GM13976 (cell line): ENCODE measurements at regions not wholly inside any gene's neighbourhood (a gene's known extent, or its start where the extent isn't known, plus 50 kb on each side); places are given as distances from the start of the nearest gene placed in this dataset.

Source experiments
- DNase-seq: peaks from one replicate; pipeline ENCODE4 v3.0.0; 2012; ENCODE audit warnings: low spot score
- in situ Hi-C: fragments of 300-500 bp; cut with MboI; formaldehyde crosslinking; loops from one replicate; pipeline ENCODE4 v1.12.0; 2022; ENCODE audit warnings: low sequenced_read_pairs, mixed read lengths, inconsistent platforms; ENCODE audit not compliant: unreplicated experiment
- TF ChIP-seq, protein P1 (sequence below): IDR thresholded peaks from 2 replicates; pipeline ENCODE4 v1.5.1; 2012; ENCODE audit warnings: borderline replicate concordance, mild to moderate bottlenecking; ENCODE audit not compliant: insufficient read depth; ENCODE audit errors: extremely low read depth, missing control alignments, control extremely low read depth

DNA sequence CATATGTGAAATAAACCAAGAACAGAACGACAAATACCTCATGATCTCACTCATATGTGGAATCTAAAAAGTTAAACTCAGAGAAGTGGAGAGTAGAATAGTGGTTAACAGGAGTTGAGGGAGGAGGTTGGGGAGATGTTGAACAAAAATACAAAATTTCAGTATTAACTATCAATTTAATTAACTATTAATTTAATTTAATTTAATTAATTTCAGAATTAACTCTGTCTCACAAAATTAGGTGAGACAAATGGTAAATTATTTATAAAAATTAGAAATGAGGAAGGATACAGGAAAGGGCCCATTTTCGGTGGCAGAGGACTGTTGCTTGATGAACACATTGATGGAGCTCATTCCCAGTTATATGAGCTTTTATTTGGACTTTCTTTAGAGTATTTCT, 166.0 kb upstream of the FAM83B start:
- no peak for DNase-seq
- in situ Hi-C loops = no loop called here
- TF ChIP-seq, protein P1, sequence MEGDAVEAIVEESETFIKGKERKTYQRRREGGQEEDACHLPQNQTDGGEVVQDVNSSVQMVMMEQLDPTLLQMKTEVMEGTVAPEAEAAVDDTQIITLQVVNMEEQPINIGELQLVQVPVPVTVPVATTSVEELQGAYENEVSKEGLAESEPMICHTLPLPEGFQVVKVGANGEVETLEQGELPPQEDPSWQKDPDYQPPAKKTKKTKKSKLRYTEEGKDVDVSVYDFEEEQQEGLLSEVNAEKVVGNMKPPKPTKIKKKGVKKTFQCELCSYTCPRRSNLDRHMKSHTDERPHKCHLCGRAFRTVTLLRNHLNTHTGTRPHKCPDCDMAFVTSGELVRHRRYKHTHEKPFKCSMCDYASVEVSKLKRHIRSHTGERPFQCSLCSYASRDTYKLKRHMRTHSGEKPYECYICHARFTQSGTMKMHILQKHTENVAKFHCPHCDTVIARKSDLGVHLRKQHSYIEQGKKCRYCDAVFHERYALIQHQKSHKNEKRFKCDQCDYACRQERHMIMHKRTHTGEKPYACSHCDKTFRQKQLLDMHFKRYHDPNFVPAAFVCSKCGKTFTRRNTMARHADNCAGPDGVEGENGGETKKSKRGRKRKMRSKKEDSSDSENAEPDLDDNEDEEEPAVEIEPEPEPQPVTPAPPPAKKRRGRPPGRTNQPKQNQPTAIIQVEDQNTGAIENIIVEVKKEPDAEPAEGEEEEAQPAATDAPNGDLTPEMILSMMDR = no peak

DNA sequence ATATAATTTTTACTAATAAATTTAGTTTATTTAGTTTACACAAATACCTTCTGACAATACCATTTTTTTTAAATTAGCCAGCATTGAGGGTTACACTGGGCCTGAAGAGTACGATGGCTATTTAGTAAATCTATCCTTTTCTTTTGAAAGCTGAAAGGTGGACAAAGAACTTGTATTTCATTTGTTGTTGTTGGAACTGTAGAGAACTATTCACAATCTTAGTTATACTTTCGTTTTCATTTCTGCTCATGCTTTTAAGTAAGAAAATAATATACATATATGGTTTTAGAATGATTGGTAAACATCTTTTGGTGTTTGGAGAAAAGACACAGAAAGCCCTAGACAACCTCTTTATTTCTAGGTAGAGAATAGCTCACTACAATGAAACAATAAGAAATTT, 165.3 kb upstream of the FAM83B start:
- TF ChIP-seq, protein P1 = no peak
- in situ Hi-C loops = no loop called here
- no peak for DNase-seq

DNA sequence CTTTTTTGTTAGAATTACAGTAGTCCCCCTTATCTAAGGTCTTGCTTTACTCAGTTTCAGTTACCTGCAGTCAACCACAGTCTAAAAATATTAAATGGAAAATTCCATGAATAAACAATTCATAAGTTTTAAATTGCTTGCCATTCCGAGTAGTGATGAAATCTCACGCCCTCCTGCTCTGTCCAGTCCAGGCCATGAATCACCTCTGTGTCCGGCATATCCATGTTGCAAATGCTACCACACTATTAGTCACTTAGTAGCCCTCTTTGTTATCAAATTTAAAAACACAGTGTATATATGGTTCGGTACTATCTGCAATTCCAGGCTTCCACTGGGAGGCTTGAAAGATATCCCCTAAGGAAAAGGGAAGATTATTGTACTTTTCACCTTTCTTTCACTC, 164.6 kb upstream of the FAM83B start:
- DNase-seq = no peak
- in situ Hi-C loops = no loop called here
- TF ChIP-seq, protein P1 = no peak

DNA sequence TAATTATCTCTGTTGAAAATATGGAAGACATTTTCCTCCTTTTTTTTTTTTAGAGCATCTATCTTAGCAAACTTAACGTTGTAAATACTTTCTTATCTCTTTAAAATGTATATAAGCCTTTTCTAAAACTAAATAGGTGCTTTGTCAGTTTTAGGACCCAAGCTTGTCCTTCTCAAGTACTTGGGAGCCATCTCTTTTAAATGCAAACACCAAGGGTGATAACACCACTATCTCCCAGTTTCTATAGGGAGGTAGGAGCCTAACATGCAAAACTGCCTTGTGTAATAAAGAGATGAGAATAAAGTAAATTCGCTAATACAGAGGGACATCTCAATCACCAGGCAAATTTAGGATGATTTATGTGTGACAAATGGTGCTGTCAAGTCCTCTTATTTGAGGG, 157.0 kb upstream of the FAM83B start:
- TF ChIP-seq, protein P1 = no peak
- no peak for DNase-seq
- in situ Hi-C loops = no loop called here

DNA sequence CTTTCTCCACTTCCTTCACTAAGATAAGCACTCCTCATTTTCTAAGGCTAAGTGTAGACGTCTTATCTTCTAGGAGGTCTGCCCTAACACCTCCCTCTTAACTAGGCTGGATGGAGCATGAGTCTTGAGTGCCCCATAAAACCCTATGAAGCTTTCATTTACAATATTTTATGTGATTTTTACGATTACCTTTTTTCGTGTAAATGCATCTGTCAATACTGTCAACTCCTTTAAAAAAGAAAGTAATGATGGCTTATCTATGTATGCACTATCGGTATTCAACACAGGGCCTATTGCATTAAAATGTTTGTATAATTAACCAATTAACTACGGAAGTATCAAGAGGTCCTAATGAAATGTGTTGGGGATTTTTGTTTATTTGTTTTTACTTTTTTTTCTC, 156.0 kb upstream of the FAM83B start:
- in situ Hi-C loops = no loop called here
- no peak for DNase-seq
- TF ChIP-seq, protein P1 = no peak

DNA sequence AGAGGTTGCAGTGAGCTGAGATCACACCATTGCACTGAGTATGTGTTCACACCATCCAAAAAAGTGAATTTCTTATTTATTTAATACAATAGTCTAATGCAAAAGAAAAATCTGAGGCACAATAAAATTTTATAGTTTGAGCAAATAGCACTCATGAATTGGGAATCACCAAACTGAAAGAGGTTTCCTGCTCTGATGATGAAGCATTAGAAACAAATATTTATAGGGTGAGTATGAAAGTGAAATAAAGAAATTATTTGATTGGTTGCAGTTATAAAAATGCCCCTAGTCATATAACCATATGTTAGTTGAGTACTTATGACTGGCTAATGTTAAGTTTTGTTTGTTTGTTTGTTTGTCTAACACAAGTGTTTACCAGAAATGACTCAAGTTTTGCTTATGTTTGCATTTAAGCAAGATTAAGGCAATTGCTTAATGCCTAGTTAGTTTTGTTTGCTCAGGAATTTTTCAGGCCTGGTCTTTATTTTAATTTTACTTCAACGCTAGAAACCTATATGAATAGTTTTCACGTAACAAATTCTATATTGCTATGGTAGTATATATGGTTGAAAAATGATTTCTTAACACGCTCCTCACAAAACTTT, 151.5 kb upstream of the FAM83B start:
- DNase-seq = no peak
- in situ Hi-C loops = no loop called here
- TF ChIP-seq, protein P1 = no peak

DNA sequence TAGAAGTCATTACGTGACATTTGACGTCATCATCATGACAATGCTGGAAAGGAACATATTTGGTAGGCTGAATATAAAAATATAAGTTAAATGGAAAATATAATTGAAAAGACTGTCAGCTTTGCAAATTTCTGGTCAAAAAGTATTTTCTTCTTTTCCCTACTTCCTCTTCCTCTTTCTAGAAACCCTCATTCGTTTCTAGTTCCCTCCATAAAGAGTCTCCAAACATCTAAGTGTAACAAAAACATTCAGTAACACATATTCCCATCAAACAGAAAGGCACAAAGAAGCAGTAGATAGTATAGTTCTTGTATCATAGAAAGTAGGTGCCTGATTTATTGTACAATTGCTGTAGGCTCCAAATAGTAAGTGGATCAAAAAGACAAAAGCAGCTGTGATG, 150.8 kb upstream of the FAM83B start:
- DNase-seq = no peak
- in situ Hi-C loops = no loop called here
- TF ChIP-seq, protein P1 = no peak
